GM12878 (cell line): ENCODE measurements at regions not wholly inside any gene's neighbourhood (a gene's known extent, or its start where the extent isn't known, plus 50 kb on each side); places are given as distances from the start of the nearest gene placed in this dataset.

Experiments
- ATAC-seq: fragments of 200-7000 bp; cut with Tn5 transposase; 3 replicates; pipeline ENCODE4 v1.9.1; 2020; ENCODE audit warnings: mild to moderate bottlenecking, moderate library complexity
- BruUV-seq: library from RNA; stranded (reverse); fragments of 400-500 nt; replicated peaks from 2 replicates; lab custom pipeline; 2021; lab: Mats Ljungman, UMichigan
- CTCF ChIA-PET: fragments of 300-600 bp; sonication (Branson Sonifier 250); formaldehyde crosslinking; extraction: SDS; loops from one replicate; lab custom pipeline; 2021; ENCODE audit warnings: inconsistent platforms; lab: Yijun Ruan, JAX
- POLR2A ChIA-PET: fragments of 350-600 bp; formaldehyde crosslinking; extraction: SDS; loops from one replicate; lab custom pipeline; 2021; ENCODE audit warnings: inconsistent platforms; lab: Charles Lee
- RAD21 ChIA-PET: fragments of 300-600 bp; sonication (Branson Sonifier 250); formaldehyde crosslinking; loops from one replicate; lab custom pipeline; 2023; ENCODE audit warnings: antibody characterized with exemption; ENCODE audit not compliant: unreplicated experiment; lab: Charles Lee
- SMC1A ChIA-PET: fragments of 300-600 bp; sonication (Branson Sonifier 250); formaldehyde crosslinking; loops from one replicate; lab custom pipeline; 2023; ENCODE audit not compliant: unreplicated experiment, uncharacterized antibody; lab: Charles Lee
- DNase-seq: peaks from one replicate; pipeline ENCODE4 v3.0.0-alpha.2; 2011; ENCODE audit warnings: low read depth, low spot score
- FAIRE-seq: peaks from 3 replicates; lab custom pipeline; 2011; peaks lifted over from hg19 to GRCh38; lab: Jason Lieb, UNC
- H2AFZ ChIP-seq: 2 replicates; pipeline ENCODE4 v1.6.0; 2011; ENCODE audit warnings: low read depth, low read length, control low read depth; ENCODE audit not compliant: control insufficient read depth
- H3K27ac ChIP-seq: 2 replicates; pipeline ENCODE4 v1.5.1; 2011; ENCODE audit warnings: control low read depth; ENCODE audit not compliant: control insufficient read depth, insufficient read depth
- H3K27me3 ChIP-seq, 2 experiments: replicated peaks in 1 of 2; 2 replicates each; pipeline versions ENCODE4 v1.6.0 to v1.6.1; 2011; ENCODE audit warnings: low read length in 1 of 2; ENCODE audit not compliant: control insufficient read depth in 2 of 2, insufficient read depth in 2 of 2
- H3K36me3 ChIP-seq, 2 experiments: 2 replicates each; pipeline ENCODE4 v1.5.1; 2011; ENCODE audit warnings: low read length in 1 of 2; ENCODE audit not compliant: control insufficient read depth in 2 of 2, insufficient read depth in 2 of 2
- H3K4me1 ChIP-seq: 2 replicates; pipeline ENCODE4 v1.6.1; 2011; ENCODE audit warnings: mild to moderate bottlenecking, low read length, moderate library complexity, mixed read lengths; ENCODE audit not compliant: control insufficient read depth, insufficient read depth
- H3K4me2 ChIP-seq: 2 replicates; pipeline ENCODE4 v1.6.0; 2011; ENCODE audit warnings: control low read depth; ENCODE audit not compliant: control insufficient read depth, insufficient read depth
- H3K4me3 ChIP-seq: fragments of 200-600 bp; sonication (generic); 2 replicates; pipeline ENCODE4 v1.5.1; 2016
- H3K79me2 ChIP-seq: 2 replicates; pipeline ENCODE4 v1.6.0; 2011; ENCODE audit warnings: low read length; ENCODE audit not compliant: control insufficient read depth, insufficient read depth
- H3K9ac ChIP-seq: 2 replicates; pipeline ENCODE4 v1.8.0; 2011; ENCODE audit warnings: low read length, control low read depth, mixed read lengths; ENCODE audit not compliant: control insufficient read depth, insufficient read depth
- H3K9me3 ChIP-seq: replicated peaks from 3 replicates; pipeline ENCODE4 v1.5.1; 2011; ENCODE audit warnings: mild to moderate bottlenecking, low read length; ENCODE audit not compliant: control insufficient read depth, insufficient read depth
- H4K20me1 ChIP-seq: 2 replicates; pipeline ENCODE4 v1.6.0; 2011; ENCODE audit not compliant: control insufficient read depth, insufficient read depth
- EP300 ChIP-seq, 2 experiments: fragments of 150-350 bp in 1 of 2; IDR thresholded peaks; 2 replicates each; pipeline ENCODE4 v1.6.1; 2011 to 2012; ENCODE audit warnings: low read depth in 2 of 2, low read length in 2 of 2, borderline replicate concordance in 1 of 2, improper control_type of control experiment in 1 of 2, inconsistent platforms in 1 of 2; ENCODE audit not compliant: control insufficient read depth in 1 of 2
- FOS ChIP-seq: IDR thresholded peaks from 3 replicates; pipeline ENCODE4 v1.6.1; 2011; ENCODE audit warnings: borderline replicate concordance; ENCODE audit not compliant: insufficient read length; ENCODE audit errors: extremely low read depth
- HCFC1 ChIP-seq: fragments of 150-350 bp; IDR thresholded peaks from 2 replicates; pipeline ENCODE4 v1.6.1; 2014; ENCODE audit warnings: low read length
- HSF1 ChIP-seq: fragments of 150-350 bp; IDR thresholded peaks from 2 replicates; pipeline ENCODE4 v1.6.1; 2014; ENCODE audit warnings: mild to moderate bottlenecking, low read depth, low read length
- NFXL1 ChIP-seq: fragments of 450-650 bp; IDR thresholded peaks from 2 replicates; pipeline ENCODE4 v1.6.1; 2017; ENCODE audit warnings: antibody characterized with exemption, mild to moderate bottlenecking, borderline replicate concordance
- NR2C2 ChIP-seq: IDR thresholded peaks from 2 replicates; pipeline ENCODE4 v1.6.1; 2011; ENCODE audit warnings: borderline replicate concordance, low read depth; ENCODE audit not compliant: control insufficient read depth, insufficient read length
- PML ChIP-seq: IDR thresholded peaks from 2 replicates; pipeline ENCODE4 v1.6.1; 2012; ENCODE audit warnings: low read length, inconsistent platforms
- STAT1 ChIP-seq: fragments of 450-650 bp; conservative IDR thresholded peaks from 2 replicates; pipeline ENCODE4 v1.6.1; 2014; ENCODE audit warnings: antibody characterized with exemption, mild to moderate bottlenecking
- WGBS: methylation state at CpG from one replicate; pipeline ENCODE4 v1.1.6; 2016; ENCODE audit warnings: low lambda C conversion rate; ENCODE audit not compliant: insufficient replicate concordance, insufficient coverage; ENCODE audit errors: missing lambda C conversion rate; 5-methylcytosine and 5-hydroxymethylcytosine counted together
- in situ Hi-C: fragments of 300-500 bp; cut with MboI; formaldehyde crosslinking; loops from 9 replicates; pipeline ENCODE4 v1.14.3; 2018; ENCODE audit warnings: mixed read lengths
- intact Hi-C: fragments of 100-400 bp; cut with micrococcal nuclease; formaldehyde crosslinking; loops from one replicate; pipeline ENCODE4 v1.14.2; 2022; ENCODE audit not compliant: unreplicated experiment

GRCh38 chr4:115562506-115562905 lies 449.1 kb upstream of the NDST4 start:
- H3K4me3 ChIP-seq = no peak overlapping the region
- no peaks in the 10 kb centered on the region for H3K36me3 ChIP-seq
- H3K9me3 ChIP-seq = no peaks in the 10 kb centered on the region
- no peaks in the 10 kb centered on the region for H3K4me1 ChIP-seq
- intact Hi-C loops = no loop called here
- no peak overlapping the region for H3K9ac ChIP-seq
- no peak overlapping the region for H3K4me2 ChIP-seq
- WGBS = 13% methylated on average over 2 of the region's 2 CpGs
- in situ Hi-C loops = no loop called here
- BruUV-seq = no TSS peak
- H4K20me1 ChIP-seq = no peaks in the 10 kb centered on the region
- no peak overlapping the region for H2AFZ ChIP-seq
- H3K79me2 ChIP-seq = no peaks in the 10 kb centered on the region
- TF ChIP-seq FOS (no peak), NFXL1 (no peak), PML (no peak), HCFC1 (no peak), HSF1 (no peak), STAT1 (no peak), EP300 (IDR thresholded peaks at IDR 0.05; ENCODE audit: borderline replicate concordance in 1 of 2, control insufficient read depth in 1 of 2, low read depth in 2 of 2, low read length in 2 of 2) (no peak), NR2C2 (no peak)
- FAIRE-seq (no peak), DNase-seq (no peak), ATAC-seq (no peak)
- H3K27ac ChIP-seq = no peak overlapping the region
- ChIA-PET CTCF (interaction anchor here (0.7 kb wide), 1 partner anchor 991 kb away, joined by 3 read pairs; no protein-coding TSS in a partner anchor), RAD21 (no interaction called here), POLR2A (no interaction called here), SMC1A (interaction anchor here (0.7 to 0.9 kb wide), 2 partner anchors 20 to 94 kb away, joined by 3 read pairs; no protein-coding TSS in a partner anchor)
- H3K27me3 ChIP-seq = no peaks in the 10 kb centered on the region; a peak in 1 of 4 replicates
